ENCODE measurements at regions not wholly inside any gene's neighbourhood (a gene's known extent, or its start where the extent isn't known, plus 50 kb on each side); places are given as distances from the start of the nearest gene placed in this dataset.
A peak's percentile ranks its signal among the peaks of the same experiment; 100 is the strongest.

DNA sequence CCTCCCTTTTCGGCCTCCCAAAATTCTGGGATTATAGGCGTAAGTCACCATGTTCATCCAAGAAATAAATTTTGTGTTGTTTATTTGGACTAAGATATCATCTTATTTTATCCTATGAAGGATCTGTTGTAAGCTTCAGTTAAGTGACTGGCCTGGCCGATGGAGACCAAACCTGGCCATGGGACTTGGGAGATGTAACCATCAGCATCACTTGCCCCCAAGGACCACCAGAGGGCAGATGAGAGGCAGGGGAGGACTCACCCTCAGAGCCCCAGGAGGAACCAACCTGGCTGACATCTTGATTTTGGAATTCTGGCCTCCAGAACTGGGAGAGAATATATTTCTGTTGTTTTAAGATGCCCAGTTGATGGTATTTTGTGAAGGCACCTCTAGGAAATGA, 266.7 kb downstream of the CDH26 start:
- Histone ChIP-seq H3K36me3 (ENCODE audit: control insufficient read depth in 2 of 2, insufficient read depth in 1 of 2, low read length in 2 of 2) (no peaks in the 10 kb centered on the region), H3K4me1 (ENCODE audit: control insufficient read depth, insufficient read depth, low read length) (no peaks in the 10 kb centered on the region), H3K27ac (ENCODE audit: extremely low read depth, low read depth, low read length) (no peak overlapping the region), H3K4me3 (ENCODE audit: low read depth, low read length) (no peak overlapping the region), H3K9me3 (ENCODE audit: control insufficient read depth, insufficient read depth, low read depth, low read length) (no peaks in the 10 kb centered on the region)
- CTCF ChIA-PET = interaction anchor here (0.6 to 1.7 kb wide), 12 partner anchors 10 to 743 kb away, joined by 3 to 9 read pairs (median 4); no protein-coding TSS in a partner anchor
- TF ChIP-seq ZNF654 (tag by site-specific recombination; IDR thresholded peaks at IDR 0.05; ENCODE audit: low read depth) = peak; percentile 12; the same call in 1 of the 2 replicates
- no peak for TF ChIP-seq ZNF133 (tag by site-specific recombination; IDR thresholded peaks at IDR 0.05)
- POLR2A ChIA-PET = no interaction called here

DNA sequence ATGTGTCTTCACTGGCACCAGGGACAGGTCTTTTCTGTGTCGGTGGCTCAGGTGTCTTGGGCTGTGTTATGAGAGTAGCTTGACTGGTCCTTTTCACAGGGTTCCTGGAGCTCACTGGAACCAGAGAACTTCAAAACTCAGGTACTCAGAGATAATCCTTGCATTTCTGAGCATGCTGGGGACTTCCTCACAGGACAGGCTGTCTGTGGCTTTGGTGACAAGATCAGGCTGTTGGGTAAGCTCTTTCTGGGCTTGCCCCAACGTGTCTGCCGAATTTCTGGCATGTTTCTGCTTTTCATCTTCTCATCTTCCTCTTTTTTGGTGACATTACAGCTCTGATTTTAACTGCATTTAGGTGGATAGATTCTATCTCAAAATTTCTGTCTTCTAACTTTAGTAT, 270.0 kb downstream of the CDH26 start:
- POLR2A ChIA-PET = no interaction called here
- CTCF ChIA-PET = interaction anchor here (0.6 to 1.4 kb wide), 5 partner anchors 13 to 1544 kb away, joined by 3 to 4 read pairs (median 3); no protein-coding TSS in a partner anchor
- H3K9me3 ChIP-seq (ENCODE audit: control insufficient read depth, insufficient read depth, low read depth, low read length) = no peaks in the 10 kb centered on the region
- H3K36me3 ChIP-seq (ENCODE audit: control insufficient read depth in 2 of 2, insufficient read depth in 1 of 2, low read length in 2 of 2) = no peaks in the 10 kb centered on the region
- H3K27ac ChIP-seq (ENCODE audit: extremely low read depth, low read depth, low read length) = no peak overlapping the region
- H3K4me1 ChIP-seq (ENCODE audit: control insufficient read depth, insufficient read depth, low read length) = no peaks in the 10 kb centered on the region
- TF ChIP-seq, protein P1, sequence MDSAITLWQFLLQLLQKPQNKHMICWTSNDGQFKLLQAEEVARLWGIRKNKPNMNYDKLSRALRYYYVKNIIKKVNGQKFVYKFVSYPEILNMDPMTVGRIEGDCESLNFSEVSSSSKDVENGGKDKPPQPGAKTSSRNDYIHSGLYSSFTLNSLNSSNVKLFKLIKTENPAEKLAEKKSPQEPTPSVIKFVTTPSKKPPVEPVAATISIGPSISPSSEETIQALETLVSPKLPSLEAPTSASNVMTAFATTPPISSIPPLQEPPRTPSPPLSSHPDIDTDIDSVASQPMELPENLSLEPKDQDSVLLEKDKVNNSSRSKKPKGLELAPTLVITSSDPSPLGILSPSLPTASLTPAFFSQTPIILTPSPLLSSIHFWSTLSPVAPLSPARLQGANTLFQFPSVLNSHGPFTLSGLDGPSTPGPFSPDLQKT (IDR thresholded peaks at IDR 0.05; ENCODE audit: borderline replicate concordance, low read depth, low read length) = no peak
- TF ChIP-seq ZBTB7A (tag by site-specific recombination; IDR thresholded peaks at IDR 0.05; ENCODE audit: low read depth) (no peak), ZNF394 (tag by site-specific recombination; IDR thresholded peaks at IDR 0.05; ENCODE audit: borderline replicate concordance) (no peak), ZNF585B (tag by site-specific recombination; IDR thresholded peaks at IDR 0.05) (no peak), ZNF366 (tag by site-specific recombination; conservative IDR thresholded peaks at IDR 0.05) (no peak), ZNF560 (tag by site-specific recombination; IDR thresholded peaks at IDR 0.05; ENCODE audit: borderline replicate concordance) (no peak), ZNF433 (tag by site-specific recombination; IDR thresholded peaks at IDR 0.05; ENCODE audit: low read depth) (no peak), ZNF707 (tag by site-specific recombination; IDR thresholded peaks at IDR 0.05) (no peak), GLI4 (tag by site-specific recombination; IDR thresholded peaks at IDR 0.05) (no peak), ZEB2 (tag by site-specific recombination; IDR thresholded peaks at IDR 0.05) (no peak), ZIC2 (tag by site-specific recombination; IDR thresholded peaks at IDR 0.05) (no peak), ZNF600 (tag by site-specific recombination; IDR thresholded peaks at IDR 0.05) (no peak), ZNF521 (tag by site-specific recombination; IDR thresholded peaks at IDR 0.05) (no peak), ZNF335 (tag by site-specific recombination; conservative IDR thresholded peaks at IDR 0.05) (no peak), ZNF23 (tag by site-specific recombination; IDR thresholded peaks at IDR 0.05; ENCODE audit: borderline replicate concordance) (no peak)
- TF ChIP-seq, protein P2, sequence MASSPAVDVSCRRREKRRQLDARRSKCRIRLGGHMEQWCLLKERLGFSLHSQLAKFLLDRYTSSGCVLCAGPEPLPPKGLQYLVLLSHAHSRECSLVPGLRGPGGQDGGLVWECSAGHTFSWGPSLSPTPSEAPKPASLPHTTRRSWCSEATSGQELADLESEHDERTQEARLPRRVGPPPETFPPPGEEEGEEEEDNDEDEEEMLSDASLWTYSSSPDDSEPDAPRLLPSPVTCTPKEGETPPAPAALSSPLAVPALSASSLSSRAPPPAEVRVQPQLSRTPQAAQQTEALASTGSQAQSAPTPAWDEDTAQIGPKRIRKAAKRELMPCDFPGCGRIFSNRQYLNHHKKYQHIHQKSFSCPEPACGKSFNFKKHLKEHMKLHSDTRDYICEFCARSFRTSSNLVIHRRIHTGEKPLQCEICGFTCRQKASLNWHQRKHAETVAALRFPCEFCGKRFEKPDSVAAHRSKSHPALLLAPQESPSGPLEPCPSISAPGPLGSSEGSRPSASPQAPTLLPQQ (tag by site-specific recombination; IDR thresholded peaks at IDR 0.05) = no peak
- TF ChIP-seq, protein P3, sequence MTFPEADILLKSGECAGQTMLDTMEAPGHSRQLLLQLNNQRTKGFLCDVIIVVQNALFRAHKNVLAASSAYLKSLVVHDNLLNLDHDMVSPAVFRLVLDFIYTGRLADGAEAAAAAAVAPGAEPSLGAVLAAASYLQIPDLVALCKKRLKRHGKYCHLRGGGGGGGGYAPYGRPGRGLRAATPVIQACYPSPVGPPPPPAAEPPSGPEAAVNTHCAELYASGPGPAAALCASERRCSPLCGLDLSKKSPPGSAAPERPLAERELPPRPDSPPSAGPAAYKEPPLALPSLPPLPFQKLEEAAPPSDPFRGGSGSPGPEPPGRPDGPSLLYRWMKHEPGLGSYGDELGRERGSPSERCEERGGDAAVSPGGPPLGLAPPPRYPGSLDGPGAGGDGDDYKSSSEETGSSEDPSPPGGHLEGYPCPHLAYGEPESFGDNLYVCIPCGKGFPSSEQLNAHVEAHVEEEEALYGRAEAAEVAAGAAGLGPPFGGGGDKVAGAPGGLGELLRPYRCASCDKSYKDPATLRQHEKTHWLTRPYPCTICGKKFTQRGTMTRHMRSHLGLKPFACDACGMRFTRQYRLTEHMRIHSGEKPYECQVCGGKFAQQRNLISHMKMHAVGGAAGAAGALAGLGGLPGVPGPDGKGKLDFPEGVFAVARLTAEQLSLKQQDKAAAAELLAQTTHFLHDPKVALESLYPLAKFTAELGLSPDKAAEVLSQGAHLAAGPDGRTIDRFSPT (tag by site-specific recombination; IDR thresholded peaks at IDR 0.05) = no peak
- TF ChIP-seq, protein P4, sequence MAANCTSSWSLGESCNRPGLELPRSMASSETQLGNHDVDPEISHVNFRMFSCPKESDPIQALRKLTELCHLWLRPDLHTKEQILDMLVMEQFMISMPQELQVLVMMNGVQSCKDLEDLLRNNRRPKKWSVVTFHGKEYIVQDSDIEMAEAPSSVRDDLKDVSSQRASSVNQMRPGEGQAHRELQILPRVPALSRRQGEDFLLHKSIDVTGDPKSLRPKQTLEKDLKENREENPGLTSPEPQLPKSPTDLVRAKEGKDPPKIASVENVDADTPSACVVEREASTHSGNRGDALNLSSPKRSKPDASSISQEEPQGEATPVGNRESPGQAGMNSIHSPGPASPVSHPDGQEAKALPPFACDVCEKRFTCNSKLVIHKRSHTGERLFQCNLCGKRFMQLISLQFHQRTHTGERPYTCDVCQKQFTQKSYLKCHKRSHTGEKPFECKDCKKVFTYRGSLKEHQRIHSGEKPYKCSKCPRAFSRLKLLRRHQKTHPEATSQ (tag by site-specific recombination; IDR thresholded peaks at IDR 0.05) = no peak
- TF ChIP-seq, protein P5, sequence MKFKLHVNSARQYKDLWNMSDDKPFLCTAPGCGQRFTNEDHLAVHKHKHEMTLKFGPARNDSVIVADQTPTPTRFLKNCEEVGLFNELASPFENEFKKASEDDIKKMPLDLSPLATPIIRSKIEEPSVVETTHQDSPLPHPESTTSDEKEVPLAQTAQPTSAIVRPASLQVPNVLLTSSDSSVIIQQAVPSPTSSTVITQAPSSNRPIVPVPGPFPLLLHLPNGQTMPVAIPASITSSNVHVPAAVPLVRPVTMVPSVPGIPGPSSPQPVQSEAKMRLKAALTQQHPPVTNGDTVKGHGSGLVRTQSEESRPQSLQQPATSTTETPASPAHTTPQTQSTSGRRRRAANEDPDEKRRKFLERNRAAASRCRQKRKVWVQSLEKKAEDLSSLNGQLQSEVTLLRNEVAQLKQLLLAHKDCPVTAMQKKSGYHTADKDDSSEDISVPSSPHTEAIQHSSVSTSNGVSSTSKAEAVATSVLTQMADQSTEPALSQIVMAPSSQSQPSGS (tag by site-specific recombination; IDR thresholded peaks at IDR 0.05; ENCODE audit: low read depth) = no peak
- TF ChIP-seq, protein P6, sequence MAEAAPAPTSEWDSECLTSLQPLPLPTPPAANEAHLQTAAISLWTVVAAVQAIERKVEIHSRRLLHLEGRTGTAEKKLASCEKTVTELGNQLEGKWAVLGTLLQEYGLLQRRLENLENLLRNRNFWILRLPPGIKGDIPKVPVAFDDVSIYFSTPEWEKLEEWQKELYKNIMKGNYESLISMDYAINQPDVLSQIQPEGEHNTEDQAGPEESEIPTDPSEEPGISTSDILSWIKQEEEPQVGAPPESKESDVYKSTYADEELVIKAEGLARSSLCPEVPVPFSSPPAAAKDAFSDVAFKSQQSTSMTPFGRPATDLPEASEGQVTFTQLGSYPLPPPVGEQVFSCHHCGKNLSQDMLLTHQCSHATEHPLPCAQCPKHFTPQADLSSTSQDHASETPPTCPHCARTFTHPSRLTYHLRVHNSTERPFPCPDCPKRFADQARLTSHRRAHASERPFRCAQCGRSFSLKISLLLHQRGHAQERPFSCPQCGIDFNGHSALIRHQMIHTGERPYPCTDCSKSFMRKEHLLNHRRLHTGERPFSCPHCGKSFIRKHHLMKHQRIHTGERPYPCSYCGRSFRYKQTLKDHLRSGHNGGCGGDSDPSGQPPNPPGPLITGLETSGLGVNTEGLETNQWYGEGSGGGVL (tag by site-specific recombination; IDR thresholded peaks at IDR 0.05) = no peak
- no peak overlapping the region for H3K4me3 ChIP-seq (ENCODE audit: low read depth, low read length)

Data from HEK293 (cell line).